Left lung (tissue), 4 donors: ENCODE measurements at regions not wholly inside any gene's neighbourhood (a gene's known extent, or its start where the extent isn't known, plus 50 kb on each side); places are given as distances from the start of the nearest gene placed in this dataset.

ENCODE experiments used
- ATAC-seq: fragments of 200-7000 bp; cut with Tn5 transposase; one replicate; pipeline ENCODE4 v1.9.1; 2020; ENCODE audit warnings: moderate library complexity
- DNase-seq, 4 donors: peaks; one replicate each; pipeline ENCODE4 v3.0.0-alpha.2; 2013 to 2020
- H3K27ac ChIP-seq, 2 donors: fragments of 200-600 bp; sonication (generic) in 1 of 2; one replicate each; pipeline versions ENCODE4 v1.5.0 to v1.8.0; 2020 to 2021
- H3K27me3 ChIP-seq, 2 donors: fragments of 200-600 bp; sonication (generic) in 1 of 2; one replicate each; pipeline versions ENCODE4 v1.5.0 to v1.8.0; 2020 to 2021
- H3K36me3 ChIP-seq, 2 donors: fragments of 200-600 bp; sonication (generic) in 1 of 2; one replicate each; pipeline versions ENCODE4 v1.5.0 to v1.8.0; 2020 to 2021
- H3K4me1 ChIP-seq, 2 donors: fragments of 200-600 bp; one replicate each; pipeline ENCODE4 v1.8.0; 2021
- H3K4me3 ChIP-seq, 2 donors: fragments of 200-600 bp; sonication (generic) in 1 of 2; one replicate each; pipeline versions ENCODE4 v1.5.0 to v1.8.0; 2020 to 2021; ENCODE audit warnings: mild to moderate bottlenecking in 1 of 2
- H3K9me3 ChIP-seq, 2 donors: fragments of 200-600 bp; sonication (generic) in 1 of 2; one replicate each; pipeline versions ENCODE4 v1.5.0 to v1.8.0; 2020 to 2021
- CTCF ChIP-seq, 2 donors: fragments of 200-600 bp; sonication (generic) in 1 of 2; IDR thresholded peaks; one replicate each; pipeline versions ENCODE4 v1.5.0 to v1.8.0; 2021; ENCODE audit warnings: antibody characterized with exemption in 2 of 2
- intact Hi-C, 2 donors: fragments of 100-400 bp; cut with DNase I; formaldehyde crosslinking; loops; one replicate each; pipeline versions ENCODE4 v1.11.2 to v1.14.2; 2022
- donor health status: DM: no; HTN: yes; CAD: no.
- donor health status: DM: no; HTN: no; CAD: no.

GRCh38 chrX:95057341-95057740 is 1383.3 kb downstream of the FAM133A start:
- TF ChIP-seq CTCF (IDR thresholded peaks at IDR 0.05), result no peak
- DNase-seq, result no peak

GRCh38 chrX:95058815-95059214 is 1384.8 kb downstream of the FAM133A start:
- DNase-seq (no peak), ATAC-seq (no peak)
- no peaks in the 10 kb centered on the region for H3K27me3 ChIP-seq

More at GRCh38 chrX:95057341-95057740, 1383.3 kb downstream of the FAM133A start:
- intact Hi-C loops, result no loop called here
- no peaks in the 10 kb centered on the region for H3K27me3 ChIP-seq
- no peak for ATAC-seq
- no peaks in the 10 kb centered on the region for H3K36me3 ChIP-seq
- no peaks in the 10 kb centered on the region for H3K4me1 ChIP-seq
- H3K27ac ChIP-seq, result no peak overlapping the region
- H3K4me3 ChIP-seq, result no peak overlapping the region
- no peaks in the 10 kb centered on the region for H3K9me3 ChIP-seq

GRCh38 chrX:95059909-95060308 is 1385.9 kb downstream of the FAM133A start:
- no peaks in the 10 kb centered on the region for H3K4me1 ChIP-seq
- H3K36me3 ChIP-seq, result no peaks in the 10 kb centered on the region
- intact Hi-C loops, result no loop called here
- H3K9me3 ChIP-seq, result no peaks in the 10 kb centered on the region
- H3K27ac ChIP-seq, result no peak overlapping the region
- no peak for DNase-seq
- TF ChIP-seq CTCF (IDR thresholded peaks at IDR 0.05), result no peak
- no peak overlapping the region for H3K4me3 ChIP-seq
- no peak for ATAC-seq
- H3K27me3 ChIP-seq, result no peaks in the 10 kb centered on the region

More at GRCh38 chrX:95058815-95059214, 1384.8 kb downstream of the FAM133A start:
- intact Hi-C loops, result no loop called here
- Histone ChIP-seq H3K36me3 (no peaks in the 10 kb centered on the region), H3K27ac (no peak overlapping the region), H3K4me3 (no peak overlapping the region), H3K4me1 (no peaks in the 10 kb centered on the region), H3K9me3 (no peaks in the 10 kb centered on the region)
- TF ChIP-seq CTCF (IDR thresholded peaks at IDR 0.05), result no peak

- Histone ChIP-seq H3K27ac (no peak overlapping the region), H3K9me3 (no peaks in the 10 kb centered on the region), H3K4me3 (no peak overlapping the region), H3K4me1 (no peaks in the 10 kb centered on the region), H3K36me3 (no peaks in the 10 kb centered on the region), H3K27me3 (peaks cover 0 to 11% of the 10 kb centered on the region in 2 donors)
- DNase-seq (no peak), ATAC-seq (no peak)
- no peak for TF ChIP-seq CTCF (IDR thresholded peaks at IDR 0.05)
- intact Hi-C loops, result no loop called here
These were observed 1389.5 kb downstream of the FAM133A start for GRCh38 chrX:95063554-95063953.

GRCh38 chrX:95065151-95065550 is 1391.1 kb downstream of the FAM133A start:
- no peak for TF ChIP-seq CTCF (IDR thresholded peaks at IDR 0.05)
- Histone ChIP-seq H3K4me3 (no peak overlapping the region), H3K36me3 (no peaks in the 10 kb centered on the region), H3K27ac (no peak overlapping the region), H3K9me3 (no peaks in the 10 kb centered on the region), H3K27me3 (peaks cover 0 to 11% of the 10 kb centered on the region in 2 donors), H3K4me1 (no peaks in the 10 kb centered on the region)
- ATAC-seq (no peak), DNase-seq (no peak)
- intact Hi-C loops, result no loop called here
